8988T (cell line): ENCODE measurements at regions not wholly inside any gene's neighbourhood (a gene's known extent, or its start where the extent isn't known, plus 50 kb on each side); places are given as distances from the start of the nearest gene placed in this dataset.
"Not testable (repeated sequence)": the region's sequence is repeated elsewhere in the genome, so short reads cannot be mapped to it uniquely, and the experiment has no call there.

Experiments used
- DNase-seq: peaks from one replicate; pipeline ENCODE4 v3.0.0; 2011

- no peak for DNase-seq
Observed at GRCh38 chr1:87976316-87976715, 647.6 kb downstream of the LMO4 start.

GRCh38 chr1:87977145-87977544, 648.5 kb downstream of the LMO4 start:
- no peak for DNase-seq

- no peak for DNase-seq
Observed at GRCh38 chr1:87979079-87979478, 650.4 kb downstream of the LMO4 start.

- no peak for DNase-seq
Observed at GRCh38 chr1:87980494-87980893, 651.8 kb downstream of the LMO4 start.

- no peak for DNase-seq
Observed at GRCh38 chr1:87981386-87981785, 652.7 kb downstream of the LMO4 start.

GRCh38 chr1:87981810-87982209, 653.1 kb downstream of the LMO4 start:
- DNase-seq = no peak

GRCh38 chr1:87983841-87984240, 655.2 kb downstream of the LMO4 start:
- no peak for DNase-seq

GRCh38 chr1:87985071-87985470, 656.4 kb downstream of the LMO4 start:
- no peak for DNase-seq

- no peak for DNase-seq
Observed at GRCh38 chr1:87986130-87986866, 657.6 kb downstream of the LMO4 start.

- DNase-seq = no peak
Observed at GRCh38 chr1:87989346-87989745, 660.7 kb downstream of the LMO4 start.

GRCh38 chr1:87992536-87992935, 663.9 kb downstream of the LMO4 start:
- DNase-seq = not testable (repeated sequence)

GRCh38 chr1:87993051-87993450, 664.4 kb downstream of the LMO4 start:
- no peak for DNase-seq

- DNase-seq = no peak
Observed at GRCh38 chr1:87999852-88000251, 671.2 kb downstream of the LMO4 start.

- DNase-seq = no peak
Observed at GRCh38 chr1:88001460-88001859, 672.8 kb downstream of the LMO4 start.

GRCh38 chr1:88003255-88003654, 674.6 kb downstream of the LMO4 start:
- DNase-seq = no peak

GRCh38 chr1:88009916-88010315, 674.2 kb upstream of the PKN2 start:
- DNase-seq = no peak

GRCh38 chr1:88013485-88013884, 670.6 kb upstream of the PKN2 start:
- DNase-seq = no peak

- no peak for DNase-seq
Observed at GRCh38 chr1:88014131-88014530, 669.9 kb upstream of the PKN2 start.

- DNase-seq = no peak
Observed at GRCh38 chr1:88016947-88017346, 667.1 kb upstream of the PKN2 start.

- DNase-seq = no peak
Observed at GRCh38 chr1:88021529-88021928, 662.5 kb upstream of the PKN2 start.

- no peak for DNase-seq
Observed at GRCh38 chr1:88022516-88022915, 661.6 kb upstream of the PKN2 start.

GRCh38 chr1:88029142-88029541, 654.9 kb upstream of the PKN2 start:
- DNase-seq = no peak

- DNase-seq = no peak
Observed at GRCh38 chr1:88029899-88030298, 654.2 kb upstream of the PKN2 start.

- no peak for DNase-seq
Observed at GRCh38 chr1:88035578-88035977, 648.5 kb upstream of the PKN2 start.

- DNase-seq = no peak
Observed at GRCh38 chr1:88036345-88037014, 647.6 kb upstream of the PKN2 start.
